SK-N-SH (cell line): ENCODE measurements at regions not wholly inside any gene's neighbourhood (a gene's known extent, or its start where the extent isn't known, plus 50 kb on each side); places are given as distances from the start of the nearest gene placed in this dataset.
A peak's percentile ranks its signal among the peaks of the same experiment; 100 is the strongest.

Source experiments
- CTCF ChIA-PET: fragments of 300-600, 350-600 bp; formaldehyde crosslinking; extraction: SDS; loops from one replicate; lab custom pipeline; 2021; lab: Yijun Ruan, JAX
- POLR2A ChIA-PET: fragments of 350-600 bp; sonication (Branson Sonifier 250); formaldehyde crosslinking; extraction: SDS; loops from one replicate; lab custom pipeline; 2020; ENCODE audit warnings: antibody characterized with exemption, inconsistent platforms; lab: Yijun Ruan, JAX
- DNase-seq: peaks from one replicate; pipeline ENCODE4 v3.0.0; 2012
- H2AFZ ChIP-seq: fragments of 200-600 bp; sonication (generic); 2 replicates; pipeline ENCODE4 v1.8.1; 2016; ENCODE audit warnings: antibody characterized with exemption, mild to moderate bottlenecking, low read depth
- H3F3A ChIP-seq: fragments of 200-600 bp; sonication (generic); replicated peaks from 2 replicates; pipeline ENCODE3; 2016; ENCODE audit warnings: antibody characterized with exemption, mild to moderate bottlenecking; ENCODE audit not compliant: insufficient read depth
- H3K27ac ChIP-seq, 2 experiments: fragments of 200-500 bp in 1 of 2; fragments of 200-600 bp in 1 of 2; sonication (Bioruptor generic) in 1 of 2; sonication (generic), shearing (Covaris generic) in 1 of 2; 2 replicates each; pipeline versions ENCODE4 v1.5.1 to v1.6.1; 2014 to 2016; ENCODE audit warnings: low read depth in 2 of 2, inconsistent platforms in 1 of 2, low read length in 1 of 2, mild to moderate bottlenecking in 1 of 2, mixed read lengths in 1 of 2
- H3K27me3 ChIP-seq: fragments of 200-600 bp; sonication (generic), shearing (Covaris generic); 2 replicates; pipeline ENCODE4 v1.6.1; 2016; ENCODE audit warnings: mixed run types; ENCODE audit not compliant: insufficient read depth
- H3K36me3 ChIP-seq, 2 experiments: fragments of 200-500 bp in 1 of 2; fragments of 200-600 bp in 1 of 2; sonication (Bioruptor generic) in 1 of 2; sonication (generic) in 1 of 2; replicated peaks in 1 of 2; 2 replicates each; pipeline versions ENCODE3 to v1.5.1; 2014 to 2016; ENCODE audit warnings: low read length in 1 of 2, mild to moderate bottlenecking in 1 of 2; ENCODE audit not compliant: insufficient read depth in 2 of 2, control insufficient read depth in 1 of 2
- H3K4me1 ChIP-seq, 2 experiments: fragments of 200-500 bp in 1 of 2; fragments of 200-600 bp in 1 of 2; sonication (Bioruptor generic) in 1 of 2; sonication (generic), shearing (Covaris generic) in 1 of 2; 2 replicates each; pipeline versions ENCODE4 v1.5.1 to v1.6.1; 2014 to 2016; ENCODE audit warnings: low read depth in 1 of 2, low read length in 1 of 2, mixed run types in 1 of 2; ENCODE audit not compliant: insufficient read depth in 2 of 2, control insufficient read depth in 1 of 2
- H3K4me2 ChIP-seq: fragments of 200-600 bp; sonication (generic), shearing (Covaris generic); 2 replicates; pipeline ENCODE4 v1.6.1; 2017; ENCODE audit warnings: mixed run types
- H3K4me3 ChIP-seq, 2 experiments: fragments of 200-500 bp in 1 of 2; fragments of 200-600 bp in 1 of 2; sonication (Bioruptor generic) in 1 of 2; sonication (generic), shearing (Covaris generic) in 1 of 2; 2 replicates each; pipeline versions ENCODE4 v1.5.1 to v1.8.1; 2014 to 2016; ENCODE audit warnings: low read depth in 2 of 2, inconsistent platforms in 1 of 2, low read length in 1 of 2, mild to moderate bottlenecking in 1 of 2, mixed read lengths in 1 of 2, moderate library complexity in 1 of 2
- H3K79me2 ChIP-seq: fragments of 200-600 bp; sonication (generic); 2 replicates; pipeline ENCODE4 v1.8.1; 2017; ENCODE audit warnings: mild to moderate bottlenecking; ENCODE audit not compliant: insufficient read depth
- H3K9ac ChIP-seq: fragments of 200-600 bp; sonication (generic); 2 replicates; pipeline ENCODE4 v1.6.1; 2017; ENCODE audit warnings: mixed run types
- H3K9me2 ChIP-seq: fragments of 200-600 bp; sonication (generic); 2 replicates; pipeline ENCODE4 v1.6.1; 2017; ENCODE audit warnings: mixed run types
- H3K9me3 ChIP-seq: fragments of 200-600 bp; sonication (generic); 2 replicates; pipeline ENCODE4 v1.6.1; 2017; ENCODE audit warnings: mixed run types, mild to moderate bottlenecking, moderate library complexity
- H4K20me1 ChIP-seq: fragments of 200-600 bp; sonication (generic); 2 replicates; pipeline ENCODE4 v1.6.1; 2017; ENCODE audit warnings: mild to moderate bottlenecking, mixed run types; ENCODE audit not compliant: insufficient read depth
- CHD2 ChIP-seq: fragments of 150-350 bp; IDR thresholded peaks from 2 replicates; pipeline ENCODE4 v1.6.1; 2018; ENCODE audit warnings: low read length; ENCODE audit not compliant: partially characterized antibody
- FOSL2 ChIP-seq: IDR thresholded peaks from 2 replicates; pipeline ENCODE4 v1.4.0; 2012; ENCODE audit warnings: low read depth, mild to moderate bottlenecking, moderate library complexity, borderline replicate concordance
- FOXM1 ChIP-seq: IDR thresholded peaks from 2 replicates; pipeline ENCODE4 v1.4.0; 2012; ENCODE audit warnings: low read depth, mild to moderate bottlenecking
- JUND ChIP-seq: IDR thresholded peaks from 2 replicates; pipeline ENCODE4 v1.4.0; 2012
- MXI1 ChIP-seq: IDR thresholded peaks from 2 replicates; pipeline ENCODE4 v1.6.1; 2012; ENCODE audit warnings: mild to moderate bottlenecking, low read depth, low read length, improper control_type of control experiment
- RAD21 ChIP-seq: IDR thresholded peaks from 2 replicates; pipeline ENCODE4 v1.6.1; 2012; ENCODE audit warnings: mild to moderate bottlenecking, low read length
- RCOR1 ChIP-seq: fragments of 150-350 bp; IDR thresholded peaks from 2 replicates; pipeline ENCODE4 v1.6.1; 2017; ENCODE audit warnings: antibody characterized with exemption, low read length
- SMC3 ChIP-seq: IDR thresholded peaks from 2 replicates; pipeline ENCODE4 v1.6.1; 2012; ENCODE audit warnings: low read depth, low read length, improper control_type of control experiment
- TEAD4 ChIP-seq: IDR thresholded peaks from 2 replicates; pipeline ENCODE4 v1.4.0; 2012; ENCODE audit warnings: mild to moderate bottlenecking, borderline replicate concordance; ENCODE audit not compliant: insufficient read depth
- WGBS: methylation state at CpG from one replicate; pipeline ENCODE4 v1.1.6; 2017; ENCODE audit warnings: low lambda C conversion rate; 5-methylcytosine and 5-hydroxymethylcytosine counted together
- TF ChIP-seq, protein P1 (sequence below): fragments of 150-350 bp; IDR thresholded peaks from 2 replicates; pipeline ENCODE4 v1.6.1; 2017; ENCODE audit warnings: antibody characterized with exemption, low read length, low read depth, borderline replicate concordance
- TF ChIP-seq, protein P2 (sequence below): fragments of 200-600 bp; sonication (generic); IDR thresholded peaks from 2 replicates; pipeline ENCODE4 v1.6.1; 2017; ENCODE audit warnings: antibody characterized with exemption, mild to moderate bottlenecking, moderate library complexity

DNA sequence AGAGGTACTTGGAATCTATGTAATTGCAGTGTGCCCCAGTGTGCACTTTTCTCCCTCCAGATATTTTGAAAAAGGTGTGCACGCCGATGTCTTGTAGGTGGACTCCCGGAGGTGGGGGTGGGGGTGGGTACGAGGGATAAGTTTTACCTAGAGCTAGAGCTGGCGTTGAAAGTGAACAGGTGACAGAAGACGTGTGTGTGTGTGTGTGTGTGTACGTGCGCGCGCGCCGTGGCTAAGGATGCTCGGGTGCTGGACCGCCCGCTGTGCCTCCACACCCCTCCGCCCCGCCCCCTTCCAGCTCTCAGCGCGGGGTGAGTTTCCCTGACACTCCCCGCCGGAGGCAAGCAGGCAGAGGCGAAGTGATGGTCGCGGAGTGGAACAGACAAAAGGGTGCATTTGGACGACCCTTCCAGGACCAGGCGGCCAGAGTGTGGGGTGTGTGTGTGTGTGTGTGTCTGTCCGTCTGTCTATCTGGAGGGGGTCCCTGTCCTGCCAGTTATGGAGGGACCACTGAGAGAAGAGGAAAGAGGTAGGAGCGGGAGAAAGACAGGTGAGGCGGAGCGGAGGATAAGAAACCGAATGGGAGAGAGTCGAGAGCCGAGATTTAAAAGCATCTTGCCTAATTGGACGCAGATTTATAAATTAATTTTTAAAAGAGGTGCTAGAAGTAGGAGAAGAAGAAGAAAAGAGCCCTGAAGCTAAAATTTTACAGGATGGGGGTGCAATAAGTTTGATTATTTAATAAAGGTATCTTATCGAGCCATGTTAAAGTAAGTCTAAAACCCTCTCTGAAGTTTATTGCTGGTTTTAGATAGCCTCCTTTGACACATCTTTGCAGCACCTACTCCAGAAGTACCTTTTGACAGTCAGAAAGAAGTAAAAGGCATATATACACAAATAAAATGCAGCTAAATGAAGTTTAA, 335.8 kb upstream of the THRB start:
- Histone ChIP-seq H2AFZ (peak overlapping the region; percentile 46; the same call in 1 of the 2 replicates), H3K27ac (no peak overlapping the region)
- POLR2A ChIA-PET: no interaction called here

DNA sequence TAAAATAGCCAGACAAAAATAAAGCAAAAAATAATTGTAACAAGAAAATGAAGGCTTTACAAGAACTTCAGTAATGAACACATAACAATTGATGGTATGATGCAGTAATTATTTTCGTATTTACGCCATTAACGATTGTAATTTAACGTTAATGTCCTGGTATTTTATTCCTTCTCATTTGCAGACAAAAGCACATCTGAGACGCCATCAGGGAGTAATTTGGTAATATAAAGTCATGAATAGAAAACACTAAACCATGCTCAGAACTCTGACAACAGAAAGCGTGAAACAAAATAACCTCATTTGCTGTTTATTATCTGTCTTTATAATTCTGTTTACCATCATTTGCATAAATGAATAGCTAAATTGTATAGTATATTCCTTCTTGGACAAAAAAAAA, 336.6 kb upstream of the THRB start:
- Histone ChIP-seq H3K36me3 (no peaks in the 10 kb centered on the region), H3F3A (no peaks in the 10 kb centered on the region), H3K27me3 (peaks cover 22% of the 10 kb centered on the region), H3K4me2 (no peak overlapping the region), H3K9ac (no peak overlapping the region), H3K79me2 (no peaks in the 10 kb centered on the region), H3K9me2 (no peaks in the 10 kb centered on the region), H4K20me1 (no peaks in the 10 kb centered on the region), H3K27ac (no peak overlapping the region), H3K9me3 (no peaks in the 10 kb centered on the region), H3K4me3 (no peak overlapping the region), H3K4me1 (peaks cover 0 to 5% of the 10 kb centered on the region in 2 experiments; a peak in 1 of 4 replicates), H2AFZ (no peak overlapping the region)
- 82% methylated on average over 6 of the region's 6 CpGs for WGBS
- CTCF ChIA-PET: interaction anchor here (1.2 kb wide), 2 partner anchors 9 to 202 kb away, joined by 3 read pairs; no protein-coding TSS in a partner anchor
- POLR2A ChIA-PET: no interaction called here
- DNase-seq: no peak
- TF ChIP-seq RAD21 (no peak), FOXM1 (no peak)

More for the DNA sequence above, 335.8 kb upstream of the THRB start:
- peaks cover 22% of the 10 kb centered on the region for H3K27me3 ChIP-seq
- no peak overlapping the region for H3K9ac ChIP-seq
- no peaks in the 10 kb centered on the region for H3K79me2 ChIP-seq
- no peaks in the 10 kb centered on the region for H3K9me2 ChIP-seq
- peak overlapping the region; percentile 81 for H3K4me2 ChIP-seq
- H3F3A ChIP-seq: no peaks in the 10 kb centered on the region
- TF ChIP-seq, protein P1, sequence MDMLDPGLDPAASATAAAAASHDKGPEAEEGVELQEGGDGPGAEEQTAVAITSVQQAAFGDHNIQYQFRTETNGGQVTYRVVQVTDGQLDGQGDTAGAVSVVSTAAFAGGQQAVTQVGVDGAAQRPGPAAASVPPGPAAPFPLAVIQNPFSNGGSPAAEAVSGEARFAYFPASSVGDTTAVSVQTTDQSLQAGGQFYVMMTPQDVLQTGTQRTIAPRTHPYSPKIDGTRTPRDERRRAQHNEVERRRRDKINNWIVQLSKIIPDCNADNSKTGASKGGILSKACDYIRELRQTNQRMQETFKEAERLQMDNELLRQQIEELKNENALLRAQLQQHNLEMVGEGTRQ: no peak
- TF ChIP-seq CHD2 (no peak), JUND (no peak), TEAD4 (no peak), RCOR1 (no peak), SMC3 (no peak), FOSL2 (no peak), MXI1 (no peak)
- TF ChIP-seq, protein P2, sequence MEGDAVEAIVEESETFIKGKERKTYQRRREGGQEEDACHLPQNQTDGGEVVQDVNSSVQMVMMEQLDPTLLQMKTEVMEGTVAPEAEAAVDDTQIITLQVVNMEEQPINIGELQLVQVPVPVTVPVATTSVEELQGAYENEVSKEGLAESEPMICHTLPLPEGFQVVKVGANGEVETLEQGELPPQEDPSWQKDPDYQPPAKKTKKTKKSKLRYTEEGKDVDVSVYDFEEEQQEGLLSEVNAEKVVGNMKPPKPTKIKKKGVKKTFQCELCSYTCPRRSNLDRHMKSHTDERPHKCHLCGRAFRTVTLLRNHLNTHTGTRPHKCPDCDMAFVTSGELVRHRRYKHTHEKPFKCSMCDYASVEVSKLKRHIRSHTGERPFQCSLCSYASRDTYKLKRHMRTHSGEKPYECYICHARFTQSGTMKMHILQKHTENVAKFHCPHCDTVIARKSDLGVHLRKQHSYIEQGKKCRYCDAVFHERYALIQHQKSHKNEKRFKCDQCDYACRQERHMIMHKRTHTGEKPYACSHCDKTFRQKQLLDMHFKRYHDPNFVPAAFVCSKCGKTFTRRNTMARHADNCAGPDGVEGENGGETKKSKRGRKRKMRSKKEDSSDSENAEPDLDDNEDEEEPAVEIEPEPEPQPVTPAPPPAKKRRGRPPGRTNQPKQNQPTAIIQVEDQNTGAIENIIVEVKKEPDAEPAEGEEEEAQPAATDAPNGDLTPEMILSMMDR: no peak
- WGBS: 18% methylated on average over 31 of the region's 35 CpGs
- no peaks in the 10 kb centered on the region for H4K20me1 ChIP-seq
- peak; percentile 75 for DNase-seq
- no peaks in the 10 kb centered on the region for H3K36me3 ChIP-seq
- CTCF ChIA-PET: interaction anchor here (0.9 to 1.2 kb wide), 4 partner anchors 8 to 638 kb away, joined by 3 read pairs; no protein-coding TSS in a partner anchor
- peak overlapping the region; percentile 48 to 55 for H3K4me3 ChIP-seq
- peaks cover 0 to 5% of the 10 kb centered on the region in 2 experiments; a peak in 1 of 4 replicates for H3K4me1 ChIP-seq
- H3K9me3 ChIP-seq: no peaks in the 10 kb centered on the region
